Activated gamma-delta T cell treated with Interleukin-2 at 50 U/mL for 16 hours (primary cell): ENCODE measurements at regions not wholly inside any gene's neighbourhood (a gene's known extent, or its start where the extent isn't known, plus 50 kb on each side); places are given as distances from the start of the nearest gene placed in this dataset.

Source experiments
- DNase-seq: peaks from one replicate; pipeline ENCODE4 v3.0.0-alpha.2; 2020

DNA sequence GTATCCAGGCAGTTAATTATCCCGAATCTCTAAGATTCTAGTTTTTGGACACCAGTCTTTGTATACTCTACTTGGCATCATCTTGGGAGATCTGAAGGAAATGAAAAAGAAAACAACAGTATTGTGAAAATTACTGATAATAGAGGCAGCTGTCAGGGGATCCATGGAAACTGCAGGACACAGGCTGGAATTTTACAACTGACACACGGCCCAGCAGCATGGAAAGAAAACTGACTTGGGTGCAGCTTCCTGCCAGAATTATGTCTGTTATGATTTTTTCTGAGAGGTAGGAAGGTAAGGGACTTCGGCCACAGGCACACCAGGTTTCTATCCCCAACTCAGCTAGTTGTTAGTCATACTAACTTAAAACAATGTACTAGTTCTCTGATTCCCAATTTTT lies 57.7 kb upstream of the ERBB4 start:
- no peak for DNase-seq

DNA sequence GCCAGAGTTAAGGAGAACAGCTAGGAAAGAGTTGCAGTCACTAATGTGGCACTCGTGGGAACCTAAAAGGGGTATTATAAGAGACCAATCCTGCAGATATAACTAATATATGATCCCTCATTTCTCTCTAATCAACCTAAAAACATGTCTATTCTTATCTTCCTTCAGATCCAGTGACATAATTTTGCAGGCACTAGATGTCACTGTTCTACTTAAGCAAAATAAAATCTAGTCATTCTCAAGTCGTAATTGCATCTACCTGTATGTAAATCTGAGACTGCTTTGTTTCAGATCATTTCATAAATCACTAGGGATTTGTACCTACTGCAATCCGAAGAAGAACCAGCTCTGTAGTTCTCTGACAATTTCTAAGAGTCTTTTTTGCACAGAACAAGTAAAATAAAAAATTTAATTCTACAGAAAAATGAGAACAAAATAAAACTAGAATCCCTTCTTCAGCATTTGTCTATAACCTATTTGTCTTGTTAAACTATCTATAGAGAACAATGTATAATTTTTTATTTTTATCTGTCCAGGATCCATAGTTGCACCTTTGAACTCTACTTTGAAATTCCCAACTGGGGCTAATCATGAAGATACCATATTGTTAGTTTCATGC lies 56.5 kb upstream of the ERBB4 start:
- DNase-seq, result no peak

DNA sequence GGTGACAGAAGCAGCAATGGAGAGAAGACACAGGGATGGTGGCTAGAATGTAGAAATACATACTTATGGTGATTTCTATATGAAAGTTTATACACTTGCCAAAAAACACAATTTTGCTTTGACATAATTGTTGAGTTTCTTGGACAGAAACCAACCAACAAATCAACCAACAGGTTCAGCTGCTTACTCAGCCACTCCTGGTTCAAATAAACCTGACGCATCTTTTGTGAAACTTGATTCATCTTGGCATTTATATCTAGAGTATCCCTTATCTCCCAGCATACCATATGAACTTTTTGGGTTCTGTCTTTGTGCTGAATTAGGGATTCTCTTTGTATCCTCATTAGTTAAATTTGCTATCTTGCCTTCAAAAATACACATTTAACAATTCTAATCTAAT lies 54.1 kb upstream of the ERBB4 start:
- DNase-seq, result no peak
